HG03558 (cell line): ENCODE measurements at regions not wholly inside any gene's neighbourhood (a gene's known extent, or its start where the extent isn't known, plus 50 kb on each side); places are given as distances from the start of the nearest gene placed in this dataset.
"Not testable (repeated sequence)": the region's sequence is repeated elsewhere in the genome, so short reads cannot be mapped to it uniquely, and the experiment has no call there.

Source experiments
- ATAC-seq: cut with Tn5 transposase; IDR thresholded peaks from one replicate; pipeline ENCODE4 v1.9.1; 2021; ENCODE audit warnings: moderate number of reproducible peaks; ENCODE audit not compliant: unreplicated experiment; ENCODE audit errors: extremely low read depth

DNA sequence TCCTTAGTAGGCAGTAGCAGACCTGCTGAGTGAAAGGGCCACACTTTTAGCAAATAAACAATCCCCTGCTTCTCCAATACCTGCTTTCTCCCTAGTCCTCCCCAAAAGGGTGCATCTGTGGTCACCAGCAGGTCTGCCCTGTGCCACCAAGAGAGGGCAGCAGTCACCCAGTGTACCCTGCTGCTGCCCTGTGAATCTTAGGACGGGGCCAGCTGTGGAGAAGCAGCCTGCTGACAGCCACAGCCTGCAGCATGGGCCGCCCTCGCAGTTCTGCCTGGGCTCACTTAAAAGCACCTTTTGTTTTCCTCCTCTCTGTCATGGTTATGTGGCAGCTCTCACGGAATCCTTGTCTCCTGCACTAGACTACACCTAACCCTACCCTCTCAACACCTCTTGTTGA, 85.4 kb upstream of the DRD5 start:
- not testable (repeated sequence) for ATAC-seq

DNA sequence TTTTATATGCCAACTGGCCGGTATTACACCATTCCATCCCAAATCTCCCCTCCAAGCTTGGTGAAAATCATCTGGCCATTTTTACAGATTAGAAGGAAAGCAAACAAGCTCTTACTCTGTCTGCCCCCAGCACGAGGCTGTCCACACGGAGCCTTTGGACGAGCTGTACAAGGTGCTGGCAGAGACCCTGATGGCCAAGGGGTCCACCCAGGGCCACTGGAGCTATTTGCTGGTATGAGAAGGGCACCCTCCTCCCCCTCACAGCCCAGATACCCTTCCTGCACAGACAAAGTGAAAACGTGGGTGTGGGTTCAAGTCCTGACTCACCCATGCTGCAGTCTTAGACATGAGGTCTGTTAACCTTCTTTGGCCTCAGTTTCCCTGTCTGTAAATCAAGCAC, 84.9 kb upstream of the DRD5 start:
- ATAC-seq = not testable (repeated sequence)

DNA sequence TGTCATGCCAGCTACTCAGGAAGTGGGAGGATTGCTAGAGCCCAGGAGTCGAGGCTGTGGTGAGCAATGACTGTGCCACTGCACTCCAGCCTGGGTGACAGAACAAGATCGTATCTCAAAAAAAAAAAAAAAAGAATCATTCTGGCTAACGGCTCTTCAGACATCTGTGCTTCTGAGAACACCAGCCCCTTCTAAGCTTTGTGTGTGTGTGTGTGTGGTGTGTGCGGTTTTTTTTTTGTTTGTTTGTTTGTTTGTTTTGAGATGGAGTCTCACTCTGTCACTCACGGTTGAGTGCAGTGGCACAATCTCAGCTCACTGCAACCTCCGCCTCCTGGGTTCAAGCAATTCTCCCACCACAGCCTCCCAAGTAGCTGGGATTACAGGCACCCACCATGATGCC, 79.4 kb upstream of the DRD5 start:
- not testable (repeated sequence) for ATAC-seq

DNA sequence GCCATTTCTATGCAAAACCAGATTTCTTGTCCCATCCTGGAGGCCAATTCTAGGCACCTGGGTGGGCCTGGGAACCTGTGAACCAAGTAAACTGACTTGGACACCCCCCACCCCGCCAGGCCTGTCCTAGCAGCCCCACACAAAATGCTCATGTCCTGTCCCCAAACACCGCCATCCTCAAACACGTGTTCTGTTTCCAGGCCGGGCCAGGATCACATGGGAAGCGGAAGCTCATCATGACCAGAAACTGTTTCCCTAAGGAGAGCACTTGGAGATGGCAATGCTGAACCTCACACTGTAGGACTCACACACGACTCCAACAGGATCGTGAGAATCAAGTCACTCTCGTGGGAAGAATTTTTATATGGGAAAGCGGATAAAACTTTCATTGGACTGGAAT, 78.7 kb upstream of the DRD5 start:
- ATAC-seq = not testable (repeated sequence)

DNA sequence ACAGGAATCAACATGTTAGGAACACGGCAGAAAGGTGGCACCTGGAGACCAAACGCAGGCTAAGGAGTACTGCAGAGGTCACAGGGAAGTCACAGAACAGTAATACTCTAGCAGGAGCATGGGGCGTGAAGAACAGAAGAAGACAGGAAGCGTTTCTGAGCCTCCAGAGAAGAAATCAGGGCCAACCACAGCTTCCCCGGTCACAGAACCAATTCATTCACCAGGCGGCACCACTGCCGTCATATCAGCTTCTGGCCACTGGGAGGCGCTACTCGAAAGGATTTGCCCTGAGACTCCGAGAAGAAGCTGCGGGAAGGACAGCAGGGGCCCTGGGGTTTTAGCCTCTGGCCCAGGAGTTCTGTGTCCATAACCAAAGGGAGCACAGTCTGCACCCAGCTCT, 78.0 kb upstream of the DRD5 start:
- ATAC-seq = no peak

DNA sequence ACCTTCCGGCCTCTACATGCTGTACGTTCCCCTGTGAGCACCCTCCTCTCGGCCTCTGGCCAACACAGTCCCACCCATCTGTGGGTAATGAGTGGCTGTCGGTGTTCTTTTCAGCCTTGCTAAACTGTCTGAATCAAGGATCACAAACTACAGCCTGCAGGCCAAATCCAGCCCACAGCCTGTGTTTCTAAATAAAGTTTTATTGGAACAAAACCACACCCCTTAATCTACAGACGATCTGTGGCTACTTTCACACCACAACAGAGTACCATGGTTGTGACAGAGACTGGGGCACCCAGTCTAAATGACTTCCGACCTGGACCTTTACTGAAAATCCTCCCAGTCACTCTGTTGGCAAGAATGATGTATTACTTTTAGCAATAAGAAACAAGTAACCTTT, 77.3 kb upstream of the DRD5 start:
- ATAC-seq = not testable (repeated sequence)

DNA sequence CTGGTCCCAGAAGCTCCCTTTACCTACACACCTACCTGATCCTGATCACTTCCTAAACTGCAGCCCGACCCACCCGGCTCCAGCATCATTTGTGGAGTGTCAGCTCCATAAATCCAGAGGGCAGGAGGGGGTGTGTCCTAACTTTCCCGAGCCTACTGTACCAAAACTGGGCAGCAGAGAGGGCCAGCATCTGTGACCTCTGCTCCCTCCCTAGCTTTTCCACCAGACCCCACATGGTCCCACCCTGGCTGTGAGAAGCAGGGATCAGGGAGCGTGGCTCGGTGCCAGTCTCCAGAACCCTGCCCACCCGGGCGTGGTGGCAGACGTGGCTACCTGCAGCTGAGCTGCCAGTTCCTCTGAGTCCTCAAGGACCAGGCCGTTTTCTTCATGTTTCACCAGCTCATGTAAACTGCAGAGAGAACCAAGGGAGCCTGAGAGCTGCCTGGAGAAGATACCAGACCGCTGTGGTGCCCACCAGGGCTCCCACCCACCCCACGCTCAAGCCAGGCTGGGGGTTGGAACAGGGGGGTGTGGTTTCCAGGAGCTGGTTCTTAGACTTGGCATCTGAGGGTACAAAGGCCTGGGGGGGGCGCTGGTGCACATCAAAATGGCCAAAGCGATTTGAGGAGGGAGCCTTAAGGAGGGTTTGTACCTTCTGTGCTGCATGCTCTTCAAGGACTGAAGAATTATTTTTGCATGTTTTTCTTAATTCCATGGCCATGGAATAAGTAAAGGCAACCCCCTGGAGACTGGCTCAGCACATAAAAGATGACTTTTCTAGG, 76.7 kb upstream of the DRD5 start:
- no peak for ATAC-seq

DNA sequence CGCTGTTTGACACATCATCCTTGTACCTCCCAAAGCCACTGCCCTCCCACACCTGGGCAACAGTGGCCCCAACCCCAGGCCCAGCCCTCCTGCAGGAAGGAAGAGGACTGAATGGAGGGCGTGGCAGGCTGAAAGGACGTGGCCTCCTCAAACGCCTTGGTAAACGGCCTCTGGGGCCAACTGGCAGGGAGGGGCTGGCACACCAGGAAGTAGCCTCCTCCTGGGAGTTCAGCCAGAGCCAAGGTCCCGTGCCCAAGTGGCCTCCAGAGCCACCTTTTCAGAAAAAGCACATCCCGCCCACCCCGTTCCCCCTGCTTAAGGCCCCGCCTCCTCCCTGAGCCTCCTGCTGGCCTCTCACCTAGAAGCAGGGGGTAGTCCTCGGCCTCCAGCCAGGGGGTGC, 74.2 kb upstream of the DRD5 start:
- ATAC-seq = not testable (repeated sequence)

DNA sequence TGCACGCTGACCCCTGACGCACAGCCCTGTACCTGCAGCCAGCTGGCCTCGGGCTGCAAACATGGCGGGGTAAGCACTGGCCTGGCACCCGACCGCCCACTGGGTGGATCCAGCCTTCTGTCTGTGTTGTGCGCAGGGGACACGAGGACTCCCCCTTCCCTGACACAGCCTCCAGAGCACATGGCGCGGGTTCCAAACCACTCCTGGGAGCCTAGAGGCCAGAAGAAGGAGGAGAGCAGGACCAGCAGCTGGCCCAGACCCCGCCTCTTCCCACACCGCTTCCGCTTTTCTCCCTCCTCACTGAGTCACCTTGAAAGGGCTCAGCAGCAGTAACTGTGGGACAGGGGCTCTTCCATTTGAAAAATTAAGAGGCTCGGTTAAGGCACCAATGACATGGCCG, 73.5 kb upstream of the DRD5 start:
- ATAC-seq = not testable (repeated sequence)

DNA sequence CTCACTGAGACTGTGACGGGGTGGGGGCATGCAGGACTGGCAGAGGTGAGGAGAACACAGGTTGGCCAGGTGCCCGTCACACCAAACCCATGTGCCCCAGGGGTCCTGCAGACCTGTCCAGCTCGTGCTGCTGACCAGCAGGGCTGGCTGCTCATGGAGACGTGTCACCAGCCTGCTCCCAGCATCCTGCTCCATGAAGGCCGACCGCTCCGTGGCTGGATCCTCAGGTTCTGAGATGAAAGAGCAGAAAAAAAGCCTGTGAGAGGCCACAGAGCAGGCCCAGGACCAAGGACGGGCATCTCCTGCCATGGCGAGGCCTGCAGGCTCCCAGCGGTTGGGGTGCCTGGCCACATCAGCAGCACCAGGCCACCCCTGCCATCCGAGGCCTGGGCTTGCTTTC, 71.7 kb upstream of the DRD5 start:
- ATAC-seq = no peak

DNA sequence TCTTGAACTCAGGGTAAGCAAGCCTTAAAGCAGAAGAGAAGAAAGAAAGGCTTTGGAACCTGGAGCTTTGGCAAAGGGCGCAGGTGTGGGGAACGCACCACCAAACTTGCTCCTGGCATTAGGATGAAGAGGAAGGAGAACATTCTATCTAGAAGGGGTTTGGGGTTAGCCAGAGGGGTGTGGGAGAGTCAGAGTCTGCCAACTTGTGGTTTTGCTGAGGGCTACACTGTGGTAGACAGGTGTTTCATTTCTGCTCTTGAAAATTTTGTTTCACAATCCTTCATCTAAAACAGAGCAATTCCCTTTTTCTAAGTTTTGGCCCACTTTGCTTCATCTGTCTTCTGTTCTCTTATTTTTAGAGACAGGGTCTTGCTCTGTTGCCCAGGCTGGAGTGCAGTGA, 66.2 kb upstream of the DRD5 start:
- not testable (repeated sequence) for ATAC-seq

DNA sequence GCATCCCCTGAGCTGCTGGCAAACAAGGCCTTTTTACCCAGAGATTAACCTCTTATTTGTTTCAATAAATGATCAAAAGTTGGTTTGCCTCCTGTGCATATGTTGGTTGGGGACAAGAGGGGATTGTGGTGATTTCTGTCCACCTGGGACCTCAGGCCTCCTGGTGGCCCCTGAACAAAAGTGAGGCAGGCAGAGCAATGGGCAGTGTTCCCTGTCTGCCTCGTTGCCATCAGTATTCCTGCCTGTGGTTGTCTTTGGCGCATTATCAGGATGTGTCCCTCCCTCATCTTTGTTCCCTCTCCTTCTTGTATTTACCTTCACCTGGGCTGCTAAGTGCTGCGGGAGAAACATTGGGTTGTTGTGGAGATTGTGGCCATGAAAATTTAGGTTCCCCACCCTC, 65.3 kb upstream of the DRD5 start:
- ATAC-seq = no peak

DNA sequence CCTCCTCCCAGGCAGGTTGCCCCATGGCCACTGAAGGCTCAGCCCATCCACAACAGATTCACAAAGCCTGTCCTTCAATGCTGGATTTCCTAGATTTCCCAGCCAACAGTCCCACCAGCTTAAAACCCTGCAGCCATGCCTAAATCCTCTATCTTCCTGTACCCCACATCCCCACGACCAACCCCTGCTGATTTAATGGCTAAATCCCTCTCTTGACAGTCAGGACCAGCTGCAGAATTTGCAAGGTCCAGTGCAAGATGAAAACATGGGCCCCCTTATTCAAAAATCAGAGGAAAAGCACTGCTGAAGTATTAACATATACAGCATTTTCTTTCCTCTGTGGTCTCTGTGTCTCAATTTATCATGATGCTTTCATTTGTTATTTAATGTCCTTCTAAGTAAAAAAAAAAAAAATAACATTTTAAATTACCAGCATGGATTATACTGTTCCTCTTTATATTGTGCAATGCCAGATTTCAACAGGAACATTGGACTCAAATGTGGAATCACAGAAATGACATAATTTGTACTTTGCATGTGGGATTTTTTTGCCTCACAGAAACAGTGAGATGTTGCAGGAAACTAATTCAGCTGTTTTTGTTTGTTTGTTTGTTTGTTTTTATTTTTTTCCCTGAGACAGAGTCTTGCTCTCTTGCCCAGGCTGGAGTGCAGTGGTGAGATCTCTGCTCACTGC, 63.0 kb upstream of the DRD5 start:
- ATAC-seq = not testable (repeated sequence)

DNA sequence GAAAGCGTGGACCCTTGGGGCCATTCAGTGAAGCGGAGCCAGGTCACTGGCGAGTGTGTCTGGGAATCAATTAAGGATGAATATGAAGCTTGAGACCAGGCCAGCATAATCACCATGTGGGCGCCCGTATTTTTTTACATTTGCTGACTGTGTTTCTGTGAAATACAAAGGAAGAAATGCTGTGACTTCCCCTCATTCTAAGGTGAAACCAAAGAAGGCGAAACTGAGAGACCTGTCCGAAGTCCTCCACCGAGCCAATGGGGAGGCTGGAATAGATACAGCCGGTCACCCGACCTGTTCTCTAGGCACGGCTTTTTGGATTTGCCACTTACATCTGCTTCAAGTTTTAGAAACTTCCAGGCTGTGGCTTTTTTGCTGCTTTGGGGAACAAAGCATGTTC, 59.3 kb upstream of the DRD5 start:
- ATAC-seq = not testable (repeated sequence)
